ENCODE measurements at regions not wholly inside any gene's neighbourhood (a gene's known extent, or its start where the extent isn't known, plus 50 kb on each side); places are given as distances from the start of the nearest gene placed in this dataset.

DNA sequence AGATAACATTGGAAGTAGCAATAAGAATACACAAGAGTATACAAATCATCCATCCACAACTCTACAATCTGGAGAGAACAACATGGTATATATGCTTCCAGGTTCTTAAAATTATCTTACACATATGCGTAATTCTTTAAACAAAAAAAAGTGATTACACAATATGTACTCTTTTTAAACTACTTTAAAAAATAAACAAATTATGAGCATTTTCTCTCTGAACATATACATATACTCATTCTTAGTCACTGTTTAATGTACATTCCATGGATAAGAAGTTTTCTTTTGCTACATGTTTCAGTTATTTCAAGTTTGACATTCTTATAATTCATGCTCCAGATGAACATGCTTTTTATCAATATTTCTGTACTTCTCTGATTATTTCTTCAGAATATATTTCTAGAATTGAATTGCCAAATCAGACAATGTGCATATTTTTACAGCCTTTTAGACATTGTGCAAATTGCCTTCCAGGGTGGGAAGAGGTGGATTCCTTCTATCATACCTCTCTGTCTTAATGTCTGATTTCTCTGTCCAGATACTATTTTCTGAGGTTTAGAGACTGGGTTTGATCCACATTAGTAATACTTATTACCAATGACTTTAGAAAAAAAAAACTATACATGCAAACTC lies 551.6 kb downstream of the METTL15 start:
- DNase-seq, result peak; percentile 50

DNA sequence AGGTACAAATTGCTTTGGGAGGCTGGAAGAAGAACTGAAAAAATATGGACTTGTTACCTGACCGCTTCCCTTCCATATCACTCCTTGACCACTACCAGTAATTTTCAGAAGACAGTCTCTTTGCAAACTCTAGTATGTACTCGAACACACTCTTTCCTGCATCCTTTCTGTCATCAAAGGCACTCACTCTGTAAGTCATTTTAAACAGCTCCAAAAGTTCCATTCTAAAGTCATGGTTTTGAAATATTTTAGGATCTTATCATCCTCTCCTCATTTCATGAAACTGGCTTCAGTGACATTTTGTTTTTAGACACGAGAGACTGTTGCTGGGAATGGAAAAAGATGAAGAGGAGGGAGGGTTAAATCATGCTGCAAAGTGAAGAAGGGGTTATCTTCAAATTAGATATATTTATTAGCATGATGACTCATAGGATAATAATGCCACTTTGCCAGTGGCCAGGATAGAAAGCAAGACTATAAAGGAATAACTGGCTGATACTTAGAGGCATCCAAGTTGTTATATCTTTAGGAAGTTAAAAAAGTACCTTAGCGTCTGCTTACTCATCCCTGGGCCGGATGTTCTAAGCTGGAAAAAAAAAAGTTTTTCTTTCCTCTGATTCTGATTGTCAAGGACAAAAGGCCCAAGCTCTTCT lies 549.3 kb downstream of the METTL15 start:
- DNase-seq, result peak; percentile 53

DNA sequence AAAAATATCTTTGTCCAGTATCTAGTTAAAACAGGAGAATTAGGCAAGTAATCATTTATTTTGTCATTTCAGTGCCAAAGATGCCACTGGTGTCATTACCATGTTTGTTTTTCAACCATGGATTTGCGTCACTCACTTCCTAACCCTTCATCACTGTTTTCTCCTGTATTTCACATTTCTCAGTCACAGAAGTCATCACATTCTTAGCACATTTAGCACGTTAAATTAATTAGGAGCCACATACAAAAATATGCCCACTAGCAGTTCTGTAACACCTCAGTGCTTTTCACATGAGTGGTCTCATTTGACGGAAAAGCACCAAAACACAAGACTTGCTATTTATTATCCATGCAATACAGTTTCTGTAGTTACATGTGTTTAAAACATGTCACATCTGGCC lies 546.0 kb downstream of the METTL15 start:
- DNase-seq, result no peak

DNA sequence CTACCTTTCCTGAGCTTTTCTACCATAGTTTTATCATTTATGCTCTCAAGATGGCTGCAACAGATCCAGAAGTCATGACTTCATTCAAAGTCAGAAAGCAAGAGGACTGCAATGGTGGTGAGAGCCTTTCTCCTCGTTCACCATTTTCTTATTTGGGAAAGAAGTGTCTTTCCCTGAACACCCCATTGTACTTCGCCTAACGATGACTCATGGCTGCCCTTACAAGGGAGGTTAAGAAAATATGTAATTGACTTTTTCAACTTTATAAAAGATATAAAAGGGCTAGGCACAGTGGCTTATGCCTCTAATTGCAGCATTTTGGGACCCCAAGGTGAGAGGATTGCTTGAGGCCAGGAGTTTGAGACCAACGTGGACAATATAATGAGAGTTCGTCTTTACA lies 541.7 kb downstream of the METTL15 start:
- DNase-seq, result peak; percentile 42

DNA sequence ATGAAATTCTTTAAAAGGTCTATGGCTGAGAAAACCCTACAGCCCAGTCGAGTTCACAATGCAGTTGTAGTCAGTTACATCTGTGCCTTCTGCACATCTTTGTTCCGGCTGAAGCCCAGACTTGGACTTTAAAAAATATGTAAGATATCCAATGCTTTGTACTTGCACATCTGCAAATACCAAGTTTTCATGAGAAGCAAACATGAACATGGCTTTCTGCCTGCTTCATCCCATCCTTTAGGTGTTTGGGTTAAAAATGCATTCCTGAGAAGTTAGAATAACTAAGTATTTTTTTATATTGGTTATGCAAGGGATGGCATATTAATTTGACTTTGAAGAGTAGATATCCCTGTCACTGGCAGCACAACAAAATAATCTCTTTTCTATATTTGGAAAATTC lies 528.4 kb downstream of the METTL15 start:
- no peak for DNase-seq

DNA sequence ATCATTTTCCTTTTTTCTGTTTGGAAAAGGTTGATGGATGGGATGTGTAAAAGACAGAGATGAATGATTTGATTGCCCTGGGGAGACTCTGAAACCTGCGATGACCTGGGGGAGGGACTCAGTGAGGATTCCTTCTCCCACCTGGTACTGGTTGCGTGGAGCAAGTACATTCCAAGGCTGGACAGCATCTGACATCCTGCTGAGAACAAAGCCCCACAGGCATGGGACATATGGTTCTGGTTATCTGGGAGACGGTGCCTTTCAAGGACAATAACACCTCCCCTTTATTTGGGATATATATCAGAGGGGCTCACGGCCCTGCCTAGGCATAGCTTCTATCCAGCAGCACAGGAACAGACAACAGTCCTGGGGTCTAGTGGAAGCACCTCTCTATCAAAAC lies 527.8 kb downstream of the METTL15 start:
- no peak for DNase-seq

DNA sequence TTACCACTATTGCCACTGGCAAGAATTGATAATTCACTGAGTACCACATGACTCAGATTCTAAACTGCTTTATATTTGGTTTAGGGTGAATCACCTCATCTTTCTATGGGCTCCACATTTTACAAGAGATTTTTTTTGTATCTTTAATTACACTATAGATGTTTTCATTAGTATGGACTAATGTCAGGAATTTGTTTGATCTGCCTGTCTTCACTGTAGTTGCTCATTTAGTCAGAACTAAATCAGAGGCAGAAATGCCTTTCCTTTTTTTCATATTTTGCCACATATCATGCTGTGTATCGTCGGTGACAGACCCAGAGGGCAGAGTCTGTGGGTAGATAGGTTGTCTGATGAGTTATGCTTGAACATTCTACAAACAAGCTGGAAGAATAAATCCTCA lies 524.1 kb downstream of the METTL15 start:
- peak; percentile 79 for DNase-seq

DNA sequence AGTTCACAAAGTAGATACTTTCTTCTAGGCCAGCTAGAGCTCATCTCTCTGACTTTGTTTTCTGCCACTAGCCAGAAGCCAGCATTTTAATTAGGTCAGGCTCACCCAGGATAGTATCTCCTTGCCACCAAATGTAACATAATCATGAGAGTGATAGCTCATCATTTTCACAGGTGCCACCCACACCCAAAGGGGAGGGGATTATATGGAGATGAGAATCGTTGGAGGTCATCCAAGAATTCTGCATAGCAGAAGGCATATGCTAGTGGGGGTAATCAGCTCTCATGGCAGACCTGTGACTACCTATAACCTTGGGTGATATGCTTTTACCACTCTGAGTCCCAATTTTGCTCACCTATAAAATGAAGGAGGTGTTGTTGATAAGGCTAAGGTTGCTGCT lies 523.0 kb downstream of the METTL15 start:
- no peak for DNase-seq

DNA sequence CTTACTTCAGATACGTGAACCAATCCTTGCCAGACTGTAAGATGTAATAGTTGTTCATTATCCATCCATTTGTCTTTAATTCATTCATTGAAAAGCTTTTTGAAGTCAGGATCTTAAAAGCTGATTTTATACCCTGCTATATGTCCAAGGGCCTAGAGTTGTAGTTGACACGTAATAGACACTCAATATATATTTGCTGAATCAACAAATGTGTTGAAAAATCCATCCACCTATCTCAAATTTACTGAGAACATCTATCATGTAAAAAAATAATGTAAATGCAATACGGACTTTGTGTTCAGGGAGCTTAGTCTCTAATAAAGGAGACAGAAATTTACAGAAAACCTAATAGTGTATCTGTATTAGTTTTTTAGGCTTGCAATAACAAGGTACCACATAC lies 521.0 kb downstream of the METTL15 start:
- no peak for DNase-seq

DNA sequence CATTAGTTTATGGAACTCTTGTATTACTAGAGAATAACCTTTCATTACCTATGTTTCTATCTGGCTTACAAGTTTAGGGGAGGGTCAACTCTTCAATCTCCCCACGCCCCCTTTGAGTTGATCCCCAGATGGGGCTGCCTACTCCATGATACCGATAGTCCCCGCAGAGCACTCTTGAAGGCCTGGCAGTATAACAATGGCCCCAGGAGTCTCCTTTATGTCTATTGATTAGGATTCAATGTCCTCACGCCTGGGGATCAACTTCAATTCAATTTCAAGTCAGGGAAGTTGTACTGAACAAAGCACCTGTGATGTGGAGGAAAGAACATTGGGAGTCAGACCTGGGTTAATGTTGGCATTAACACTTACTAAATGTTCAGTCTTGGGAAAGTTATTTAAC lies 520.2 kb downstream of the METTL15 start:
- no peak for DNase-seq

DNA sequence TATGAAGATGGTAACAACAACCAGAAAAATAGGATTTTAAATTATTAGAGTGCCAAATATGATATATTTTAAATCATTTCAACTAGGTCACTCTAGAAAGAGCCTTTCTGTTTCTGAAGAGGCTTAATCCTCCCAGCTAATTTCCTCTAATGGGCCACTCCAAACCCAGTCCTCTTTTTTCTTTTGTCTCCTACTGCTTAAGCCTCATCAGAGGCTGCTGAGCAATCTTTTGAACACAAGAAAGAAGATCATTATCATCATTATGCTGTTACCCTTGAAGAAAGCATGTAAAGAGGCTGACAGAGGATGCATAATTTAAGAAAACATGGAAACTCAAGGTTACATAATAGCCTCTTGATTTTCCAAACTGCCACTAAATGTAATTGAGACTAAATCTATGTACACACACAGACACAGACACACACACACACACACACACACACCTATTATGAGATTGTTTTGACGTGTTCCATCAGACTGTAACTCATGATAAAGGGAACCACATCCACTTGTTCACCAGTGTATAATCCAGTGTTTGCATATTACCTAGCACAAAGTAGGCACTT lies 519.6 kb downstream of the METTL15 start:
- no peak for DNase-seq

DNA sequence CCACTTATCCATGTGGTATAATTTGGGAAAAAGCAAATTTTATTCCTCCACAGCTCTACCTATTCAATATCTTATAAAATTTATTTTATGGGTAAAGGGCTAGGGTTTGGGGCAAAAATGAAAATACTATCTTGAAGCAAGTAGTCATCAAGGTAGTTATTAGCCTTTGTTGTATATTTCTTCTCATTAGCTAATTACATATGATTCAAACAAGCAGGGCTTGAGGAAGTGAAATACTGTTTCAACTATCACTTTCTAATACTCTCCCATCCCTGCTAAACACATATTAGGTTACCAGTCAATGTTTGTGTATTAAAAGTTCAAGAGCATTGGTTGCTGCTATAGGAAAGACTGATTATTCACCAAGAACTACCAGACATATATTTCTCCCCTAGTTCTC lies 517.3 kb downstream of the METTL15 start:
- DNase-seq, result no peak

DNA sequence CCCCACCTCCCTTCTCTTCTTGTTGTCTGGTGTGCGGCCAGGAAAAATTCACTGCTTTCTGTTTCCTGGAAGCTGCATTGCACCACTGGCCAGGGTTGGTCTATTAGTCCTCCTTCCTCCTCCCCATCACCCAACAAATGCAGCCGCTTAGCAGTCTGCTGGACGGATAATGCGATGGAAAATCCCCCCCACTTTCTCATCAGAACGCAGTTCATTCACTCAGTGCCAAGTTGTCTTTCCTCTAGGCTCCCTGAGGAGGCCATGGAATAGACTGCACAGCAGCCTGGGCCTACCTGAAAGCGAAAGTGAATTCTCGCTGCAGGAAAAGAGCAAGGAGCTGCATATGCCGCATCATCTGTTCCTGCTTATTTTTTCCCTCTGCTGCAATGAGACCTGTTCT lies 513.6 kb downstream of the METTL15 start:
- DNase-seq, result peak; percentile 41

DNA sequence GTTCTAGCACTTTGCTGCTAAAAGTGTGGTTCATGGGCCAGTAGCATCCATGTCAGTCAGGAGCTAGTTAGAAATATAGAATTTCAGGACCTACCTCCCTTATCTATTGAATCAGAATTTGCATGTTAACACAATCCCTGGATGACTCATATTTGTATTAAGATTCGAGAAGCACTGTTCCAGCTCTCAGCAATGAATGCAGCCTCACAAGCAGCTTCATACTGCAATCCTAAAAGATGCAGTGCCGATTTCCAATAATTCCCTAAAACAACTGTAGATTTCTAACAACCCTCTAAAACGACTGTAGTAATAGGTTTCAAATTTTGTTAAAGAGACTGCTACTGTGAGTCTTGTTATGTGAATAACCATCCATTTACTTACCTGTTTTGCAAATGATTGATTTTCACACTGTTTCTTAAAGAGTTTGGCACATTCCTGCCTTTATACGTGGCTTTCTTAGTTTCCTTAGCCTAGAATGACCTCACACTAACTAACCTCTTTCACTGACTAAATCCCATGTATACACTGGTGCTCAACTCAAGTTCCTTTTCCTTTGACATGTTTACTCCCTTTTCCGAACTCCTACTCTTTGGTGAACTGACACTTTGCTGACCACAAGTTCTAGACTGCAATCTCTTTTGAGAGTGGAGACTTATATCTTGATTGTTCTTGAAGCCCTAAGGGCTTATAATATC lies 511.8 kb downstream of the METTL15 start:
- peak; percentile 50 for DNase-seq

DNA sequence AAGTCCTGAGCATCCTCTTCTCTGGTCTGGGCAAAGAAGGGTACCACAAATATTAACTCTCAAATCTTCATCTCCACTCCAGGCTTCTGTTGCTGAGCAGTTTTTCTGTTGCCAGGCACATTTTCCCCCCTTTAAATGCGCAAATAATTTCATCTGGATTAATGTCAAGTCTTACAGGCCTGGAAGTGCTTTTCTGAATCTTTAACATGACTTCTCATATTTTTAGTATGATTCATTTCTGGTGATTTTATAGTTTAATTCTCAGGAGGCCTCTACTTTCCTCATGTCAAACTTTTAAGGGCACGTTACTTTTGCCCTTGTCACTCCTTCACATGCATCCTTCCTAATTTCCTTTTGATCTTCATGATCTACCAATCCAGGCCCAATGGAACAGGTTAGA lies 510.2 kb downstream of the METTL15 start:
- DNase-seq, result peak; percentile 74

DNA sequence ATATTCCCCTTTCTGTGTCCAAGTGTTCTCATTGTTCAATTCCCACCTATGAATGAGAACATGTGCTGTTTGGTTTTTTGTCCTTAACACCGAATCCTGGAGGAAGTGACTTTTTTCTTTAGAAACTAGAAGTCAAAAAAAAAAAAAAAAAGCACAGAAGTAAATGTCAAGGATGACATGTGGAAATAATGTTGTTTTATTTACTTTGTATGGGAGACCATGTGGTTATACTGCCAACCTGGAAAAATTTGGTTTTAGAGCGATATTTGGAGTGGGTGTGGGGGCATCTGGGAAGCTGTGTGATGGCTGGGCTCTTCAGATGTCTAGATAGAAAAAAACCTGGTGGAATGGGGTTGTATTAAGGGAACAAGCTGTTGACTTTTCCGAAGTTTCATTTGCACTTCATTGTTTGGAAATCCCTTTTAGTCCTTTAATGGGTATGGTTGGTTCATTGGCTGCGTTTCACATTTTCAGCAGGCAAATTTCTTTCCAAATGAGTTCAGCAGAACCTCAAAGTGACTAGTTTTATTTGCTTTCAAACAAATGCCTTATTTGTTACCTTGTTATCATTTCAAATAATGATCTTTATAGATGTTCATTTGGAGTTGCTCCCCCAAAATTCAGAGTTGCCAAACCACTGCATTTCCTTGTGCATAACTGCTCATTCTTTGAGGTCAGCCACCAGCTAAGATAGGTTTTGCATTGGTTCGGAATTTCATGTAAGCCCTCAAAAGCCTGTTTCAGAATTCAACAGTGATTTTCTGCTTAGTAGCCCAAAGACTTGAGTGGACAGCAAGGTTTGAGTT lies 508.2 kb downstream of the METTL15 start:
- no peak for DNase-seq

DNA sequence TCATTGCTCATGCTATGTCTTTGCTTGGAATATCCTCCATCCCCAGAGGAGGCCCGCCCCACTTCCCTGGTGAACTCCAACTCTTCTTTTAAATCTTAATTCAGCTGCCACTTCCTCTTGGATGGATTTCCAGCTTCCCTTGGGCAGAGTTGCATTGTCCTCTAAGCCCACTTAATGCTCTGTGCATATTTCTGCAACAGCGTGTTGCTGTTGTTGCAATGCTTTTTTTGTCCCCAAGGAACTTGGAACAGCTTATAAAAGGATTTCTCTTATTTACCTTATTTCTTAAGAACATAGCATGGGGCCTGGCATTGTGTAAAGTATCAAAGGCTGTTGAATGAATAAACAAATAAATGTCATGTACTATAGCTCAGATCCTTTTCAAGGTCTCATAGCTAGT lies 507.4 kb downstream of the METTL15 start:
- DNase-seq, result peak; percentile 39

DNA sequence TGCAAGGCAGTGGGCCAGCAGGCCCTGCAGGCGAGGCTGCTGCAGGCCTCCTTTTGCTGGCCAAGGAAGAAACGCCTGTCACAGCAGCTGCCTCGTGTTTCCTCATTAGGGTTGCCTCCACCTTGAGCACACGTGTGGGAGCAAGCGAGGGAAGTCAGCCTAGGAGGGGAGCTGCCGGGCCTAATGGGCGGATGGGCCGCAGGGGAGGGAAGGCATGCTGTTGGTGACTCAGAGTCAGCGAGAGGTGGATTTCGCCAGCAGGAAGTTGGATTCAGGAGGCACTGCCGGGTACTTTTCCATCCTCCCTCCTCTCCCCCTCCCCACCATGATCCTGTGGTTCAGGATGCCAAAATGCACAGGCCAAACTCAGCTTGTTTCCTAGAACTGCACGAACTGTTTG lies 498.7 kb downstream of the METTL15 start:
- peak; percentile 52 for DNase-seq

DNA sequence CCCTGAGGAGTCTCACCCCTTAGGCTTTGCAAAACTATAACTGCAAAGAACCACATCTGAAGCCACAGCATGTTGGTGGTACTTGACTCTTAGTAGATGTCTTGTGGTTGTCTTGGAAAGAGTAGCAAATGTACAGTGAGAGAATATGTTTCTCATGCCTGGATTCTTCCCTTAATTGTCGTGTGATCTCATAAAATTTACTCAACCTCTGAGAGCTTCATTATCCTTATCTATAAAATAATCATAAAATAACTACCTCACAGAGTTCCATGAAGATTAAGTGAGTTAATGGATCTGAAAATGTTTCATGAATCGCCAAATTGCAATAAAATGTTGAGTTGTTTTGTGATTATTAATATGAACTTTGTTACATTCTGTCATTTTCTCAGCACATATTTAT lies 491.5 kb downstream of the METTL15 start:
- DNase-seq, result no peak

DNA sequence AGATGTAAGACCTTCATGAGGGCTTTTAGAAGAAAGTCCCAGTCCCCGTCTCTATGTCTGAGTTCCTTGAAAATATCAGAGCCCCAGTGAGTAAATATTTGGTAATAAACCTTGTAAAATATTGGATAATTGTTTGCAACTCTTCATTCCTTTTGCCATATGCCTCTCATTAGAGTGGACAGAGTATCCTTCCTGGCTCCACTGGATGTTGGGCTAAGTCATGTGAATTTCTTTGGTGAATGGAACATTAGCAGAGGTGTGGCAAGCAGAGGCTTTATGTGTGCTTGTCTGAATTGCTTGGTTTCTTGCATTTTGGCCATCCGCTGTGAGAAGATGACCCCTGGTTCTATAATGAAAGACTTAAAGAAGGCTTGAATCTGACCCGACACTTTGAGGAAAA lies 490.3 kb downstream of the METTL15 start:
- no peak for DNase-seq

DNA sequence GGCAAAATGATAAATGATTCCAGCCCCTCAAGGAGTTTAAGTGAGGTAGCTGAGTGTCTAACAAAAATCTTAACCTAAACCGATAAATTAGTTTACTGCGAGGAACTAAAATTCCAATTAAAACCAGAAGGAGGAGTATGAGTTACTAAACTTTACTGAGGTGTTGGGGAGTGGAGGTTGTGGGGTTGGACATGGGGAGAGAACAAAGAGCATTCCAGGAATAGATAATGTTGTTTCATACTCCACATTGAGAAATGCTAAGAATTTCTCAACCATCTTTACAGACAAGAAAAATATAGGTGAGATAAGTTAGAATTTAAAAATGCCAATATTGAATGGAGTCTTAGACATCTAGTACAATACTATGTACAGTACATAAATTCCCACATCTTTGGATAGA lies 488.6 kb downstream of the METTL15 start:
- DNase-seq, result no peak

DNA sequence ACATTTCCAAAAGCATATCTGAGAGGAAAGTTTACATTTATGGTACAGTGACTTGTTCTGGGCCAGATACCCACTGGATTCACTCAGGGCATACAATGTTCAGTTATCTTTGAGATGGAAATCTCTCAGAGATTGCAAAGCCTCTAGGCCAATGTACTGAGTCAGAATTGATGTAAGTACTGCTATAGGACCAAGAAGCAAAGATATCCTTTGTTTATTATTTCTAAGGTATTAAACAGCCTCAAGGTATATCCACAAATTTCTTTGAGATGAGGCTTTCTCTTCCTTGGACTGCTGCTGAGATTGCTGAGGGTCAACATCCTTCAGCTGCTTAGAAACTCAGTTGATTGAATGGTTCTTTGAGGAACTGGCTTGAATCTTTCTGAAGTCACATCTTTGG lies 484.0 kb downstream of the METTL15 start:
- no peak for DNase-seq

DNA sequence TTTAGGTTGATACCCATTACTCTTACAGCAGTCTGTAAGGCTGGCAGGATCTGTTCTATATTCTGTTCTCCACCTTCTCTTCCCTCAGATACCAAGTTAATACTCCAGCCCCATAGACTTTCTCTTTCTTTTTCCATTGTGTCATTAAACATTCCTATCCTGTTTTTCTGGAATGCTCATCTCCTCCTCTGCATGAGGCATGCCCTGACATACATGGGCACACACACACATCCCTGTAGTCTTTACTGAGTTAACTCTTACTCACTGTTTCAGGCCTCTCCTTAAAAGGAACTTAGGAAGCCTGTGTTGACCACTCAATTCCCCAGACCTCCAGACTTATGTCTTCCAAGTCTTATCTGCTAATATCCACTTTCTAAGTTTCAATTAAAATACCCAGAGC lies 476.8 kb downstream of the METTL15 start:
- peak; percentile 84 for DNase-seq
